Gastrocnemius medialis (tissue), 4 donors: ENCODE measurements at regions not wholly inside any gene's neighbourhood (a gene's known extent, or its start where the extent isn't known, plus 50 kb on each side); places are given as distances from the start of the nearest gene placed in this dataset.
"Not testable (repeated sequence)": the region's sequence is repeated elsewhere in the genome, so short reads cannot be mapped to it uniquely, and the experiment has no call there.

Experiments
- ATAC-seq, 2 donors: fragments of 150-250 bp; one replicate each; pipeline ENCODE4 v1.9.1; 2016
- DNase-seq, 2 donors: peaks; one replicate each; pipeline ENCODE4 v3.0.0-alpha.2; 2019
- H3K27ac ChIP-seq, 4 donors: fragments of 200-600 bp; sonication (generic); 1 replicate in 1 of 4; 2 replicates in 3 of 4; pipeline ENCODE4 v1.5.1; 2016 to 2018; ENCODE audit warnings: mild to moderate bottlenecking in 2 of 4, moderate library complexity in 1 of 4
- H3K27me3 ChIP-seq, 3 donors: fragments of 200-600 bp; sonication (generic) in 2 of 3; 1 replicate in 1 of 3; 2 replicates in 2 of 3; pipeline versions ENCODE4 v1.5.1 to v1.6.0; 2016 to 2019; ENCODE audit warnings: mild to moderate bottlenecking in 1 of 3, moderate library complexity in 1 of 3
- H3K36me3 ChIP-seq, 2 donors: fragments of 200-600 bp; sonication (generic) in 1 of 2; one replicate each; pipeline ENCODE4 v1.5.1; 2017 to 2018
- H3K4me1 ChIP-seq, 2 donors: fragments of 200-600 bp; sonication (generic) in 1 of 2; one replicate each; pipeline ENCODE4 v1.5.1; 2016 to 2017; ENCODE audit warnings: mild to moderate bottlenecking in 2 of 2
- H3K4me3 ChIP-seq, 4 donors: fragments of 200-600 bp; sonication (generic) in 3 of 4; 1 replicate in 1 of 4; 2 replicates in 3 of 4; pipeline ENCODE4 v1.5.1; 2016 to 2019; ENCODE audit warnings: mild to moderate bottlenecking in 2 of 4
- H3K9me3 ChIP-seq, 3 donors: fragments of 200-600 bp; sonication (generic) in 2 of 3; 1 replicate in 1 of 3; 2 replicates in 2 of 3; pipeline ENCODE4 v1.5.1; 2016 to 2019
- CTCF ChIP-seq, 5 experiments: fragments of 450-650 bp in 3 of 5; fragments of 200-600 bp in 2 of 5; sonication (generic) in 2 of 5; IDR thresholded peaks in 4 of 5; conservative IDR thresholded peaks in 1 of 5; 1 replicate in 4 of 5; 2 replicates in 1 of 5; pipeline ENCODE4 v1.5.1; 2016 to 2019; ENCODE audit warnings: antibody characterized with exemption in 5 of 5, mild to moderate bottlenecking in 3 of 5, moderate library complexity in 3 of 5
- POLR2A ChIP-seq, 2 donors: fragments of 450-650 bp; IDR thresholded peaks; one replicate each; pipeline ENCODE4 v1.6.1; 2017; ENCODE audit warnings: antibody characterized with exemption in 2 of 2, mild to moderate bottlenecking in 2 of 2, moderate library complexity in 2 of 2
- in situ Hi-C, 4 donors: fragments of 200-750 bp; cut with MboI; loops; one replicate each; pipeline versions ENCODE4 v1.15.0 to v1.8.0; 2017; ENCODE audit warnings: low sequenced_read_pairs in 4 of 4
- intact Hi-C: fragments of 100-400 bp; cut with DNase I; formaldehyde crosslinking; loops from one replicate; pipeline ENCODE4 v1.15.1; 2023; ENCODE audit warnings: low total_unique reads

DNA sequence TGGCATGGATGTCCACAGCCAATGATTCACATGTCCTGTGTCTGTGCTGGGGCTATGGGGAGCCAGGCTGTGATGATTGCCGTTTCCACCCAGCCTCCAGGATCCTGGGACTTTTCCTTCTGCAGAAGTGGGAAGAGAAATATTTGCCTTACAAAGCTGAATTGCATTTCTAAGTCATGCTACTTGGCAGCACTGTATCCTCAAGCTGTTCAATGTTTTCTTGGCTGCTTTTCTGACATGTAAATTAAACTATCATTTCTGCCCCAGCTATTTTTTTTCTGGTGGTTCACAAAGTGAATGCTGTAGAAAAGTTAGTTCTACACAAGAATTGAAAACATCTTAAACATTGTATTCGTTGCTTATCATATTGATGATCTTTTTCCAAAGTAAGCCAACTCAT, 51.9 kb upstream of the TCERG1L start:
- ATAC-seq (no peak), DNase-seq (no peak)
- no peak for TF ChIP-seq CTCF (IDR thresholded peaks at IDR 0.05 in 4 of 5, conservative IDR thresholded peaks at IDR 0.05 in 1 of 5)
- no peak for TF ChIP-seq POLR2A (IDR thresholded peaks at IDR 0.05)
- intact Hi-C loops = no loop called here
- Histone ChIP-seq H3K9me3 (no peaks in the 10 kb centered on the region), H3K4me1 (no peaks in the 10 kb centered on the region), H3K4me3 (no peak overlapping the region), H3K27me3 (no peaks in the 10 kb centered on the region), H3K36me3 (no peaks in the 10 kb centered on the region), H3K27ac (no peak overlapping the region)
- in situ Hi-C loops = no loop called here

GRCh38 chr10:131371571-131371970, 60.0 kb upstream of the TCERG1L start:
- Histone ChIP-seq H3K36me3 (no peaks in the 10 kb centered on the region), H3K4me1 (no peaks in the 10 kb centered on the region), H3K9me3 (no peaks in the 10 kb centered on the region), H3K27ac (no peak overlapping the region), H3K4me3 (no peak overlapping the region), H3K27me3 (no peaks in the 10 kb centered on the region)
- intact Hi-C loops (no loop called here), in situ Hi-C loops (no loop called here)
- no peak for DNase-seq
- TF ChIP-seq CTCF (IDR thresholded peaks at IDR 0.05 in 4 of 5, conservative IDR thresholded peaks at IDR 0.05 in 1 of 5) (no peak), POLR2A (IDR thresholded peaks at IDR 0.05) (no peak)
- ATAC-seq = no peak

DNA sequence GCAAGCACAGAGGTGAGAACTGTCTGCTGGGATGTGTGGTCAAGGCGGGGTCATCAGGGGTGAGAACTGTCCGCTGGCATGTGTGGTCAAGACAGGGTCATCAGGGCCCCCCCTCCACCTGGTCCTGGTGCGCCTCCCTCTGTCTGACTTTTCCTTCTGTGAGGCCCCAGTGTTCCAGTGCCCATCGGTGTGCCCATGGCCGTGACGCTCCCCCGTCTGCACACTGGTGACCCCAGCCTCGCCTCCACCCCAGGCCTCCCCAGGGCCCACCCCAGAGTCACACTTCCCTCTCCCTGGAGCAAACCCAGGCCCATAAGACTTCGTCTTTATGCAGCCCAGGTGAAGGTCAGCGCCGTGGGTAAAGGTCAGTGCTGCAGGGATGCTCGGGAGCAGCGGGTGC, 70.1 kb upstream of the TCERG1L start:
- TF ChIP-seq POLR2A (IDR thresholded peaks at IDR 0.05) (no peak), CTCF (IDR thresholded peaks at IDR 0.05 in 4 of 5, conservative IDR thresholded peaks at IDR 0.05 in 1 of 5) (no peak)
- Histone ChIP-seq H3K4me3 (no peak overlapping the region), H3K27ac (no peak overlapping the region), H3K4me1 (no peaks in the 10 kb centered on the region), H3K36me3 (no peaks in the 10 kb centered on the region), H3K27me3 (no peaks in the 10 kb centered on the region), H3K9me3 (no peaks in the 10 kb centered on the region)
- ATAC-seq = no peak
- in situ Hi-C loops (no loop called here), intact Hi-C loops (no loop called here)
- no peak for DNase-seq

- ATAC-seq, H3K27me3 ChIP-seq, H3K9me3 ChIP-seq, H3K4me1 ChIP-seq, H3K4me3 ChIP-seq, H3K36me3 ChIP-seq, DNase-seq, in situ Hi-C loops, intact Hi-C loops, H3K27ac ChIP-seq: not testable (repeated sequence)
Measured at GRCh38 chr10:131385161-131385872, 73.8 kb upstream of the TCERG1L start.

DNA sequence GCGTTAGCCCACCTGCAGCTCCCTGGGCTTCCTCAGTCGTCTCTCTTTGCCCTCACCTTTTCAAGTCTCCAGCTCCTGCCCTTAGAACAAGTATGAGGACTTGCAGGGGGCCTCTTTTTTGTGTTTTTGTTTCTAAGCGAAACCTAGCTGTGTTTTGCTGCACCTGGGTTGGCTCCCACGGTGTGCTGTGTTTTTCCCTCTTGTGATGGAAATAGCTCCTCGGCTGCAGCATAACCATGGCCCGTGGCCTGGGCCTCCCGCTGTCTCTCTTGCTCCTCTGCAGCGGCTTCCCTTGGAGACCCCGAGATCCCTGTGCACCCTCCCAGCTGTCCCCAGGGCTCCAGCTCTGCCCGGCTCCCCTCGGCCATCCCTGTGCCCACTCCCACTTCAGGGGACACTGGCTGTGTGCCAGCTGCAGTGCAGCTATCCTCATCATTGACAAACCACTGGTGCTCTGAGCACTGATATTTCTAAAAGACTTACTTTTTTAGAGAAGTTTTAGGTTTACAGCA, 75.6 kb upstream of the TCERG1L start:
- H3K27me3 ChIP-seq = no peaks in the 10 kb centered on the region
- intact Hi-C loops = no loop called here
- H3K27ac ChIP-seq = no peak overlapping the region
- H3K4me1 ChIP-seq = no peaks in the 10 kb centered on the region
- DNase-seq (no peak), ATAC-seq (no peak)
- TF ChIP-seq POLR2A (IDR thresholded peaks at IDR 0.05) = no peak
- no peak for TF ChIP-seq CTCF (IDR thresholded peaks at IDR 0.05 in 4 of 5, conservative IDR thresholded peaks at IDR 0.05 in 1 of 5)
- in situ Hi-C loops = no loop called here
- no peaks in the 10 kb centered on the region for H3K9me3 ChIP-seq
- H3K4me3 ChIP-seq = no peak overlapping the region
- no peaks in the 10 kb centered on the region for H3K36me3 ChIP-seq
